GM20000 (cell line): ENCODE measurements at regions not wholly inside any gene's neighbourhood (a gene's known extent, or its start where the extent isn't known, plus 50 kb on each side); places are given as distances from the start of the nearest gene placed in this dataset.
"Not testable (repeated sequence)": the region's sequence is repeated elsewhere in the genome, so short reads cannot be mapped to it uniquely, and the experiment has no call there.

Experiments
- DNase-seq: peaks from one replicate; pipeline ENCODE4 v3.0.0; 2012; ENCODE audit warnings: low spot score
- CTCF ChIP-seq: IDR thresholded peaks from 2 replicates; pipeline ENCODE4 v1.5.1; 2012; ENCODE audit warnings: mild to moderate bottlenecking, control low read depth; ENCODE audit errors: extremely low read depth, missing control alignments

GRCh38 chr9:97787551-97787950, 65.5 kb upstream of the FOXE1 start:
- no peak for TF ChIP-seq CTCF
- DNase-seq, result no peak

- DNase-seq, result no peak
- TF ChIP-seq CTCF, result no peak
Observed at GRCh38 chr9:97788763-97789663, 64.0 kb upstream of the FOXE1 start.

GRCh38 chr9:97790542-97790941, 62.5 kb upstream of the FOXE1 start:
- DNase-seq, result no peak
- TF ChIP-seq CTCF, result no peak

GRCh38 chr9:97791542-97791941, 61.5 kb upstream of the FOXE1 start:
- no peak for TF ChIP-seq CTCF
- no peak for DNase-seq

- no peak for TF ChIP-seq CTCF
- no peak for DNase-seq
Observed at GRCh38 chr9:97793067-97793466, 60.0 kb upstream of the FOXE1 start.

GRCh38 chr9:97794666-97795065, 58.4 kb upstream of the FOXE1 start:
- DNase-seq, result no peak
- no peak for TF ChIP-seq CTCF

- not testable (repeated sequence) for DNase-seq
Observed at GRCh38 chr9:97796176-97796575, 56.9 kb upstream of the FOXE1 start.

DNA sequence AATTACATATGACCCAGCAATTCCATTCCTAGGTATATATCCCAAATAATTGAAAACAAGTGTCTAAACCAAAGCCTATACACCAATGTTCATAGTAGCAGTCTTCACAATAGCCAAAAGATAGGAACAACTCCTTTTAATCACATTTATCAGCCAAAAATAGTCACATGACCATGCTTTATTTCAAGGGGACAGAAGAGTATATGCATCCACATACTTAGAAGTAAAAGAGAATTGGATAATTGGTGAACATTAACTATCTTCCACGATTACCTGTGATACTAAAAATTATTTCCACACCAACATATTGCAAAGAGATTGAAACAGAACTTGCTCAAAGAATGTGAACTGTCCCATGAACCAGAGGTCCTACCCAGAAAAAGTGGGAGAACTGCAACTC, 51.8 kb upstream of the FOXE1 start:
- no peak for DNase-seq
- TF ChIP-seq CTCF, result no peak
